RPMI8226 (cell line): ENCODE measurements at regions not wholly inside any gene's neighbourhood (a gene's known extent, or its start where the extent isn't known, plus 50 kb on each side); places are given as distances from the start of the nearest gene placed in this dataset.
A peak's percentile ranks its signal among the peaks of the same experiment; 100 is the strongest.
"Not testable (repeated sequence)": the region's sequence is repeated elsewhere in the genome, so short reads cannot be mapped to it uniquely, and the experiment has no call there.

Experiments
- DNase-seq: peaks from one replicate; pipeline ENCODE4 v3.0.0-alpha.2; 2015

- no peak for DNase-seq
Observed at GRCh38 chr2:67318031-67318430, 79.1 kb upstream of the ETAA1 start.

- DNase-seq: no peak
Observed at GRCh38 chr2:67318563-67318962, 78.6 kb upstream of the ETAA1 start.

GRCh38 chr2:67318993-67319481, 78.1 kb upstream of the ETAA1 start:
- DNase-seq: no peak

GRCh38 chr2:67320861-67321587, 76.1 kb upstream of the ETAA1 start:
- no peak for DNase-seq

DNA sequence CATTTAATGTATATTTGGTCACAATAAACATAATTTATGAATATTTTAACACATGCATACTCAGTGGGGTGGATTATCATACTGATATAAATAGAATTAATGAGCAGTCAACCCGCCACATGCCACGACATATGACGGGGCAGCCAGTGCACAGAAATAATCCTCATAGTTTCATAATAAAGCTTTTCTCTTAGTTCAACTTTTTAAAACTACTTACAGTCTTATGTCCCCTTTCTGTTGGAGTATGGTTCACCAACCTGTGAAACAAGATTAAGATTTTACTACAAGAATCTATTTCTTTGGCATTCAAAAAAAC, 75.6 kb upstream of the ETAA1 start:
- no peak for DNase-seq

DNA sequence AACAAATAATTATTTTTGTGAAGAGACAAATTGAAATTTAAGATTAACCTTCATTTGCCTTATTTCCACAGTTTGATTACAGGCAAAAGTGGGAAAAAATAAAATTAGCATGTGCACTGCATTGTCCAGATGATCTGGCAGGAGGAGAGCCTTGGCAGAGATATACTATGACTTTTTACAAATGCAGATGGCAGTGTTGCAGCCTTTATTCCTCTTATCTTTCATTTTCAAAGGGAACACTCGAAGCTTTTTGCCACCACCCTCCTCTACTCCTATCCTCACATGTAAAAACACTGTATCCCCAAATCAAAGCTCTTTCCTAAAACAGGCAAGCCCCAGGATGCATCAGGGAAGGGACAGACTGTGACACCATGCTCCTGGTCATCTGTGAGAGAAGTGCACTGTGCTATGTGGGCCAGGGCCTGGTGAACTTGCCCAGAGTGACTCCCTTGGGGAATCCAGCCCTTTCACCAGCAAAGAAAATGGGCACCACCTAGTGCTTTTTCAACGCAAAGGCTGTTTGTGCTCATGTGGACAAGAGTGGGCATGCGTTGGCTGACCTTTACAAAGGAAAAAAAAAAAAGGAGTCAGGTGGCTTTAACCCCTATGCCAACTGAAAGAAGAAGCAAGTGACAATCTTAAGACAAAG, 74.7 kb upstream of the ETAA1 start:
- DNase-seq: peak; percentile 54

DNA sequence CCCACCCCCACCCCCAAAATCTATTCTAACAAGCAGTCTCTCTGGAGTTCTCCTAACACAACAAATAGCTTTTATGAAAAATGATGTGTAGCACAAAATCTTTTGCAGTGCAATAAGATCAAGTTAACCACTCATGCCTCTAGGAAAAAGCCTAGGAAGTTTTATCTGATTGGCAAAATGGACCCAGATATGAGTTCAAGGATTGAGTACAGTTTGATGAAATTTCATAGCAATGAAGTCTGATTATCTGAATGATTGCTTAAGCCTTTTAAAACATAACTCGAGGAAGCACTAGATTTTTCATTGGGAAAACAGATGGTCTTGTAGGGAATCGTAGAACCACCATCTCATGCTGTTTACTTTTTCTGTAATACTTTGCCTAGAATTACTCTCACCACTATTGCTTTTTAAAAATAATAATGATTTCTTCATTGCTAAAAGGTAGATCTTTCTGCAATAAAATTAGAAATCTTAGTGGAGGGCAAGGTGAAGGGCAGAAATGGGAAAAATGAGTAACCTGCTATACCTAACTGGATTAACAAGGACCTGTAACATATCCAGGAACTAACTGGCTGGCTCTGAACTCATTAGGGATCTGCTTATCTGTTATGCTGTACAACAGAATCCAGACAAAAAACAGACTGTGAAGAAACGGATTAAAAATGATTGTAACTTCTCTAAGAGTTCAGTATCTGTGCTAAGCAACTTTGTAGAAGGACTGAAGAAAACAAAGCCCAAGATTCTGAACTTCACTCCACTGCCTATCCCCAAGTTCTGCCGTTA, 73.7 kb upstream of the ETAA1 start:
- DNase-seq: no peak

- no peak for DNase-seq
Observed at GRCh38 chr2:67329513-67329912, 67.6 kb upstream of the ETAA1 start.

GRCh38 chr2:67329951-67330350, 67.2 kb upstream of the ETAA1 start:
- no peak for DNase-seq

DNA sequence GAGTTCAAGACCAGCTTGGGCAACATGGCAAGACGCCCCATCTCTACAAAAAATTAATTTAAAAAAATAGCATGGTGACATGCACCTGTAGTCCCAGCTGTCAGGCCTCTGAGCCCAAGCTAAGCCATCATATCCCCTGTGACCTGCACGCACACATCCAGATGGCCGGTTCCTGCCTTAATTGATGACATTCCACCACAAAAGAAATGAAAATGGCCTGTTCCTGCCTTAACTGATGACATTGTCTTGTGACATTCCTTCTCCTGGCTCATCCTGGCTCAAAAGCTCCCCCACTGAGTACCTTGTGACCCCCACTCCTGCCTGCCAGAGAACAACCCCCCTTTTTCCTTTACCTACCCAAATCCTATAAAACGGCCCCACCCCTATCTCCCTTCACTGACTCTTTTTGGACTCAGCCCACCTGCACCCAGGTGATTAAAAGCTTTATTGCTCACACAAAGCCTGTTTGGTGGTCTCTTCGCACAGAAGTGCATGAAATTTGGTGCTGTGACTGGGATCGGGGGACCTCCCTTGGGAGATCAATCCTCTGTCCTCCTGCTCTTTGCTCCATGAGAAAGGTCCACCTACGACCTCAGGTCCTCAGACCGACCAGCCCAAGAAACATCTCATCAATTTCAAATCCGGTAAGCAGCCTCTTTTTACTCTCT, 65.6 kb upstream of the ETAA1 start:
- not testable (repeated sequence) for DNase-seq

- DNase-seq: no peak
Observed at GRCh38 chr2:67337903-67338302, 59.2 kb upstream of the ETAA1 start.

DNA sequence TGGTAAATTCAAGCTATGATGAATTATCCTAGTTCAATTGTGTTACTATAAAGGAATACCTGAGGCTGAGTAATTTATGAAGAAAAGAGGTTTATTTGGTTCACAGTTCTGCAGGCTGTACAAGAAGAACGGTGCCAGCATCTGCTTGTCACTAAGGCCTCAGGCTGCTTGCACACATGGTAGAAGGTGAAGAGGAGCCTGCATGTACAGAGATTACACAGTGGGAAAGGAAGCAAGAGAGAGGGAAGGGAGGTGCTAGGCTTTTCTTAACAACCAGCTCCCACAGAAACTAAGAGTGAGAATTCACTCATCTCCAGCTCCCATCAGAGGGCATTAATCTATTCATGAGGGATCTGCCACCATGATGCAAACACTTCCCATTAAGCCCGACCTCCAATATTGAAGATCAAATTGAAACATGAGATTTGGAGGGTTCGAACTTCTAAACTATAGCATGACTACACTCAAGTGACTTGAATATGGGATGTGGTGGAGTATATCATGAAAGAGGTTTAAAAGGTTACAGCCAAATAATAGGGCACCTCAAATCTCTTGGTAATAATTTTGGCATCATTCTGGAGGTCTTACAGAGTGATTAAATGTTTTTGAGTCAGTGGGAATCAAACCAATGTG, 58.4 kb upstream of the ETAA1 start:
- no peak for DNase-seq

DNA sequence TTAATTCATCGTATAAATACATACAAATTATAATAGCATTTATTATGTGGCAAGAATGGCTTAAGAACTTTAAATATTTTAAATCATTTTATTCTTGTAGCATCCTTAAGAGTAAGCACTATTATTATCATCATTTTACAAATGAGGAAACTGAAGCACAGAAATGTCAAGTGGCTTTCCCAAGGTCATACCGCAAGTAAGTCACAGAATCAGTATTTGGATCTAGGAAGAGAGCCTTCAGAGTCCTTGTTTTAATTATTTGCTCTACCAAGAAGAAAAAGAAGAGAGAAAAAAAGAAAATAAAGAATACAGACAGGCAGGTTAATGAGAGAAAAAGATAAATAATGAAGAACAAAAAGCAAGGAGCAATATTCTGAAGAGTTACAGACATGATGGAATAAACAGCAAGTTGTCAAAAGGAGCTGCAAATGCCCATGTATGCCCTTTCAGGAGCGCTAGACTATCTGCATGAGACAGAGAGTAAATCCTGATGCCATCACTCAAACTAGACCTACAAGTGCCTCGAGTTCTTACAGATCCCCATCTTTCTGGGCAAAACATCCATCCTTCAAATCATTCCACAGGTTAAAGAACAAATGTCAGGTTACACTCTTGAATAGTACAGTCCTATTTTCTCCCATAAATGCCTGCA, 57.8 kb upstream of the ETAA1 start:
- DNase-seq: no peak

DNA sequence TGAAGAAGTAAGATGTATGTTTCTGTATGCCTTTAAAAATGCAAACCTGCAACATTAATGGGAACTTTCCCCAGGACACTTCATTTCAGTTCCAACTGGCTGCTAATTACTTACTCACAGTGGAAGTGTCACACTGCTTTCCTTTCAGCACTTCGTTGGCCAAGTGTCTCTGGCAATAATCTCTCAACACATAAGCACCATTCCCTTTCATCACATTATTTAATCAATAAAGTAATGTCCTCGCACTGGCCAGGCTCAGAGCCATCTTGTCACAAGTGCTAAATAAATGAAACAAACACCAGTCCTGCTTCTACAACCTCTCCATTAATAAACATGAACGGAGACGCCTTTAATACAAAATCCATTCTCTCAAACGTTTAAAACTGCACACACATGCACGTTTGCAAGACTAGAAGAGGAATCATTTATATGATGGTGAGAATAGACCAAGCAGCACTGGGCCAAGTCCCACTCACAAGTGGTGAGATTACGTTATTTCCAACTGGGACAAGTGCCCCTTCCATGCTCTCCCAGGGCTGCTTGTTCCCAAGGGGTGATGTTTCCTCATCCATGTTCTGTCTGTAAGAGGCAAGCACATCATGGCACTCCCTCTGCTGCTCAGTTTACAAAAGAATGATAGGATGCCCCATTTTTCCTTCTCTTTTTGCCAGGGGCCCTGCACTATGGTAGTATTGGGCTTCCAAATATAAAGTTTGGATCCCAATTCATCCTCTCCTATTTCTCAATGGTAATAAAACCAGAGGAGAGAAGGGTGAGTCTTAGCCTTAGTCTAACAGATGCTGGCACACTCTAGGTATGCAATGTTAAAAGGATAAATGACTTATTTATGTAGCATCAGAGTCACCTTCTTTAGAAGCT, 56.8 kb upstream of the ETAA1 start:
- DNase-seq: no peak

GRCh38 chr2:67341012-67341318, 56.2 kb upstream of the ETAA1 start:
- DNase-seq: no peak

- DNase-seq: no peak
Observed at GRCh38 chr2:67341336-67341735, 55.8 kb upstream of the ETAA1 start.

- DNase-seq: no peak
Observed at GRCh38 chr2:67342394-67342793, 54.7 kb upstream of the ETAA1 start.

GRCh38 chr2:67346718-67347407, 50.3 kb upstream of the ETAA1 start:
- DNase-seq: no peak
